ENCODE measurements at regions not wholly inside any gene's neighbourhood (a gene's known extent, or its start where the extent isn't known, plus 50 kb on each side); places are given as distances from the start of the nearest gene placed in this dataset.

DNA sequence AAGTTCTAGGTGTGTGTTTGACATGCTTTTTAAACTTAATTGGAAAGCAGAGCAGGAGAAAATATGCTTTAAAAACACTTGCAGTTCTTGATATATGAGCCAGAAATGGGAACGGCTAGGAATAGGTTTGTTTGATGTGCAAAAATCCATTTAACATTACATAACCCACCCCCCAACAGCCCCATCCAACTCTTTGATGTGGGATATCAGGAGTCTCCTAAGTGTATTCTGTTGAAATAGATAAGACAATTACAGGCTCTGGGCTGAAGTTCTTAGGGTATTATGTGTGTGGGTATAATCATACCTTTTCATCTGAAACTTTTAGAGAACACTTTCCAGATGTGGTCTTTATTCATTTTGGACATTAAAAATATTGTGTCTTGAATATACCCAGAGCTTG lies 240.4 kb upstream of the CSNK1A1L start:
- CTCF ChIA-PET, result no interaction called here
- Mint-ChIP-seq H3K27me3 (ENCODE audit: low read depth) (no peaks in the 10 kb centered on the region), H3K9me3 (ENCODE audit: insufficient read depth) (peaks cover 3% of the 10 kb centered on the region), H3K4me3 (no peak overlapping the region), H3K36me3 (ENCODE audit: low read depth) (no peaks in the 10 kb centered on the region), H3K27ac (no peak overlapping the region), H3K4me1 (ENCODE audit: low read depth) (no peaks in the 10 kb centered on the region)
- POLR2A ChIA-PET, result no interaction called here
- DNase-seq (no peak), ATAC-seq (no peak)

DNA sequence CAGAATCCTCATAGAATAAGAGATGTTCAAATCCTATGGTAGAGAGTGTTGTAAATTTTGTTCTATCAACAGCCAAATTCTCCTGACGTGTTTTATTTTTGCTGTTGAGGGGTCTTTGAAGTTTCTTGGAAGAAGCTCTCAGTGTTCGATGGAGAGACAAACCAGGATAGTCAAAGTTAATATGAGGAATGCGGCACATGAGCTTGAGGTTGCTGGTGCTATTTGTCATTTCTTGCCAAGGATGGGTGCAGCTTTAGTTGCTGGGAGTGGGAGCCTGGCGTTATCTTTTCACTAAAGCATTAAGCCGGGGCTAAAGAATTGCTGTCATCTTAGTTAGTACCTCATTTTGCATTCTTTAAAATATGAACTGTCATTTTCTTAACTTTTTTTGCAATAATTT lies 239.9 kb upstream of the CSNK1A1L start:
- ChIA-PET POLR2A (no interaction called here), CTCF (no interaction called here)
- ATAC-seq, result no peak
- no peaks in the 10 kb centered on the region for H3K27me3 Mint-ChIP-seq (ENCODE audit: low read depth)
- H3K36me3 Mint-ChIP-seq (ENCODE audit: low read depth), result no peaks in the 10 kb centered on the region
- no peak for DNase-seq
- no peaks in the 10 kb centered on the region for H3K4me1 Mint-ChIP-seq (ENCODE audit: low read depth)
- no peak overlapping the region for H3K4me3 Mint-ChIP-seq
- H3K9me3 Mint-ChIP-seq (ENCODE audit: insufficient read depth), result peaks cover 3% of the 10 kb centered on the region
- no peak overlapping the region for H3K27ac Mint-ChIP-seq

DNA sequence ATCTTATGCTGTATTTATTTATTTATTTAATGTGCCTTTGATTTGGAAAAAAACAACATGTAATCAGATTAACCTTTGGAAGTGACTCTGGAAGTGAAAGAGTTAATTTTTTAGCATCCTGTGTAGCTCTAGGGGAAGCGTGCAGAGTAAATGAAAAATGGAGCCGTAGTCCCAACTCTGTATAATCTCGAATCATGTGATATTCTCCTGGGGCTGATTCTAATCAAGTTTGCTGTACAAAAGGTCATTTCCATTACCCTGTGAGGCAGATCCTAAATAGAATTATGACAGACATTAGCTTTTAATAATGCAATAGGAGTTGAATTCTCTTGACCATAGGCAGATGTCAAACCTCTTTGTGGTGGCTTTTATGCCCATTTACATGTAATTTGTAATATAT lies 238.6 kb upstream of the CSNK1A1L start:
- ATAC-seq (no peak), DNase-seq (no peak)
- CTCF ChIA-PET, result no interaction called here
- no peak overlapping the region for H3K4me3 Mint-ChIP-seq
- POLR2A ChIA-PET, result no interaction called here
- no peak overlapping the region for H3K27ac Mint-ChIP-seq
- H3K36me3 Mint-ChIP-seq (ENCODE audit: low read depth), result no peaks in the 10 kb centered on the region
- no peaks in the 10 kb centered on the region for H3K27me3 Mint-ChIP-seq (ENCODE audit: low read depth)
- H3K4me1 Mint-ChIP-seq (ENCODE audit: low read depth), result no peaks in the 10 kb centered on the region
- peaks cover 3% of the 10 kb centered on the region for H3K9me3 Mint-ChIP-seq (ENCODE audit: insufficient read depth)

DNA sequence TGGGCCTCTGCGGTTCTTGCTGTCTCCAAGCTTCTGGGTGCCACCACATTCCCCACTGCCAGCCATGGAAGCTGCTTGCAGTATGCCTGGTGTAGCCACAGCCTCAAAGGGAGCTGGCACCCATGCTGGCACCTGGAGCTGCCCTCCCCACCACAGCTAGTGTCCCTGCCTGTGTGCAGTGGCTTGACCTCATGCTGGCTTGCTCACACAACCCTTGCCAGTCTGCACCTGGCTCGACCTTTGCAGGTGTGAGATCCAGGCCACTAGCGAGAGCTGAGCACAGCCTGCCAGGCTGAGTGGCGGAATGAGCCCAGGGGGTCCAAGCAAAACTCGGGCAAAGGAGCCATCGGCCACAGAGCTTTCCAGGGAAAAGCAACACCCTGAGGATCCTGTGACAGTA lies 236.7 kb upstream of the CSNK1A1L start:
- Mint-ChIP-seq H3K4me3 (no peak overlapping the region), H3K36me3 (ENCODE audit: low read depth) (no peaks in the 10 kb centered on the region), H3K4me1 (ENCODE audit: low read depth) (no peaks in the 10 kb centered on the region), H3K9me3 (ENCODE audit: insufficient read depth) (no peaks in the 10 kb centered on the region), H3K27me3 (ENCODE audit: low read depth) (no peaks in the 10 kb centered on the region), H3K27ac (no peak overlapping the region)
- POLR2A ChIA-PET, result no interaction called here
- ATAC-seq (no peak), DNase-seq (no peak)
- CTCF ChIA-PET, result no interaction called here

DNA sequence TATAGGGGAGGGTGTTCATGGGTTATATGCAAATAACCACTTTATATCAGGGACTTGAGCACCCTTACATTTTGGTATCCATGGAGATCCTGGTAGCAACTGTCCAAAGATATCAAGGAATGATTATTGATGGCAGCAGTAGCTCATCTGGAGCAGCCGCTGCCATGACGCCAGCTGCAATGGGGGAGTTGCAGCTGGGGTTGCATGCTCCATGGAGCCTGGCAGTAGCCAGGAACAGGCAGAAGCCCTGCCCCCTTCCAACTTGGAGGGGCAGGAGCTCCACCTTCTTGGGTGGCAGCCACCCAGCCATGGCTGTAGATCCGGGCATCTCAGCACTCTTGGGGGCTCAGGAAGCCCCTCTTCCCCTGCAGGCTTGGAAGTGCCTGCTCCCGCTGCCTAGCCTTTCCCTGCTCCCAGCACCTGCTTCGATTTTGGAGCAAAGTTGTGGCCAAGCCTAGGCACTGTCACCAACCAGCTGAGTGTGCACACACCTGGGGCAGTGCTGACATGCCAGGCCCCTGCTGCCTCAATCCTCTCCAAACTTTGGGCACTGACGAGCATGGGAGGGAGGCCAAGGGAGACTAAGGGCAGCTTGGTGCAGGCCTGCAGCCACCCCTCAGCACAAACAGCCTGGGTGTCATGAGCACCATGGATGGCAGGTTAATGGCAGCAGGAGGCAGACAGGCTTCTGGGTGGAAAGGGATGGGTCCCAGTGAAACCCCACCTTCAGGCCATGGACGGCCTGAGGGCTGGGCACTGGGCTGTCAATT lies 235.6 kb upstream of the CSNK1A1L start:
- Mint-ChIP-seq H3K9me3 (ENCODE audit: insufficient read depth) (no peaks in the 10 kb centered on the region), H3K4me3 (no peak overlapping the region), H3K4me1 (ENCODE audit: low read depth) (no peaks in the 10 kb centered on the region), H3K36me3 (ENCODE audit: low read depth) (no peaks in the 10 kb centered on the region), H3K27me3 (ENCODE audit: low read depth) (no peaks in the 10 kb centered on the region), H3K27ac (no peak overlapping the region)
- DNase-seq (no peak), ATAC-seq (no peak)
- CTCF ChIA-PET, result no interaction called here
- POLR2A ChIA-PET, result no interaction called here

DNA sequence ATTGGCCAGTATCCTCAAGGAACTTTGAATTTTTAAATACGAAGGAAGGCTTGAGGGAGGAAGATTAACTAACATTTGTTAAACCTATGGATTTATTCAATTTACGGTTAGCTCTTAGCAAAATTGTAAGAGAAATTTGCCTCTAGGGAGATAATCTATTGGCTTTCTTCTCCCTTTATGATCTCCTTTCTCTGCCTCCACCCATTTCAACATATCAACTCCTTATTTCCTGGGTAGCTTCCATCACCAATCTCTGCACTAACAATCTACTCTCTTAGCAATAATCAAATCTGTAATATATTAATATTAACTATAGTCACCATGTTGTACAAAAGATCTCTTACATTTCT lies 233.9 kb upstream of the CSNK1A1L start:
- ChIA-PET CTCF (no interaction called here), POLR2A (no interaction called here)
- ATAC-seq, result no peak
- H3K27ac Mint-ChIP-seq, result no peak overlapping the region
- H3K27me3 Mint-ChIP-seq (ENCODE audit: low read depth), result no peaks in the 10 kb centered on the region
- H3K9me3 Mint-ChIP-seq (ENCODE audit: insufficient read depth), result no peaks in the 10 kb centered on the region
- no peak for DNase-seq
- no peaks in the 10 kb centered on the region for H3K4me1 Mint-ChIP-seq (ENCODE audit: low read depth)
- H3K4me3 Mint-ChIP-seq, result no peak overlapping the region
- H3K36me3 Mint-ChIP-seq (ENCODE audit: low read depth), result no peaks in the 10 kb centered on the region

DNA sequence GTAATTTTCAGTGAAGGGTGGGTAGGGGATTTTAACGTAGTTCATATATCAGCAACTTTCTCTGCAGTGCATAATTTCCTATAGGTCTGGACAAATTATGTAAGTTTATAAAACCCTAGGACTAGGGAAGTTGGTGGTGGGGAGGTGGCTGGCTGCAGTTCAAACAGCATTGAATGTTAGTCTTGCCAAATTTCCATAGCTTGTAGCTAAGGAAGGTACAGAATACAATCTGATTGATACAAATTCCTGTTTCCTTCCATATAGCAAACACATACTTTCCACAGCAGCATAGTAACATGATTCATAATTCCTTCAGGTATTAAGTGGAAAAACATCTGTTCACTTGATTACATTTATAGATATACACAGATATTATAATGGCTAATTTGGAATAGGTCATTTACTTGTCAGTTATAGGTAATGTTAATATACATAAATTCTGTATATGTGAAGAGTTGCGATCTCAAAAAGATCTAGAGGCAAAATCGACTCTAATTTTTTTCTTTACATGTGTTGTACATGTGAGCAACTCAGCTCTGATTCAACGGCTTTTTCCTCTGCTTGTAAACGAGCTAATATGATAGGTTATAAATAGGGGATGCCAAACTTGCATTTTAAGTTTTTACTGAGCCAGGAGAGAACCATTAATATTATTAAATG lies 233.4 kb upstream of the CSNK1A1L start:
- Mint-ChIP-seq H3K36me3 (ENCODE audit: low read depth) (no peaks in the 10 kb centered on the region), H3K27ac (no peak overlapping the region), H3K4me1 (ENCODE audit: low read depth) (no peaks in the 10 kb centered on the region), H3K27me3 (ENCODE audit: low read depth) (no peaks in the 10 kb centered on the region), H3K9me3 (ENCODE audit: insufficient read depth) (no peaks in the 10 kb centered on the region), H3K4me3 (no peak overlapping the region)
- DNase-seq (no peak), ATAC-seq (no peak)
- POLR2A ChIA-PET, result no interaction called here
- CTCF ChIA-PET, result no interaction called here

DNA sequence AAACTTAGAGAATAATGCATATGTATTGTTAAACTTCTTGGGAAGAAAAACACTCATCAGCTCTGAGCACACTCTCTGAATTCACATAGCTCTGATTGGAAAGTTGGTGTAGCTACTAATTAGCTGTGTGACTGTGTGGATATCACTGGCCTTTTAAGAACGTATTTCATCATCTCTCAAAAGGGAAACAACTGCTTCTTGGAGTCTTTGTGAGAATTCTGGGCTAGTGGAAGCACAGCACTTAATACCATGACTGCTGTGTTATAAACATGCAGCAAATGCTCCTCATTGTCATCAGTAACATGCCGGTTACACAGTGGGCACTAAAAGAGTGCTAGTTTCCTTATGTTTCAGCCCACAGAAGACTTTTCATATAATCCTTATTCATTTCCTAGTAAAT lies 220.9 kb upstream of the CSNK1A1L start:
- Mint-ChIP-seq H3K9me3 (ENCODE audit: insufficient read depth) (no peaks in the 10 kb centered on the region), H3K27me3 (ENCODE audit: low read depth) (no peaks in the 10 kb centered on the region), H3K4me1 (ENCODE audit: low read depth) (no peaks in the 10 kb centered on the region), H3K4me3 (no peak overlapping the region), H3K27ac (no peak overlapping the region), H3K36me3 (ENCODE audit: low read depth) (no peaks in the 10 kb centered on the region)
- ATAC-seq (no peak), DNase-seq (no peak)
- CTCF ChIA-PET, result no interaction called here
- POLR2A ChIA-PET, result no interaction called here

DNA sequence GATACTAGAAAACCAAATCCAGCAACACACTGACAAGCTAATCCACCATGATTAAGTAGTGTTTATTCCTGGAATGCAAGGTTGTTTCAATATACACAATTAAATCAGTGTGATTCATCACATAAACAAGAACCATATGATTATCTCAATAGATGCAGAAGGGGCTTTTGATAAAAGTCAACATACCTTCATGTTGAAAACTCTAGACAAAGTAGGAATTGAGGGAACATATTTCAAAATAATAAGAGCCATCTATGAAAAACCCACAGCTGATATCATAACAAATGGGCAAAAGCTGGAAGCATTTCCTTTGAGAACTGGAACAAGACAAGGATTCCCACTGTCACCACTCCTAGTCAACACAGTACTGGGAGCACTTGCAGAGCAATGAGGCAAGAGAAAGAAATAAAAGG lies 213.6 kb upstream of the CSNK1A1L start:
- Mint-ChIP-seq H3K27ac (no peak overlapping the region), H3K4me1 (ENCODE audit: low read depth) (no peaks in the 10 kb centered on the region), H3K4me3 (no peak overlapping the region), H3K36me3 (ENCODE audit: low read depth) (no peaks in the 10 kb centered on the region), H3K27me3 (ENCODE audit: low read depth) (no peaks in the 10 kb centered on the region), H3K9me3 (ENCODE audit: insufficient read depth) (peaks cover 10% of the 10 kb centered on the region)
- ATAC-seq (no peak), DNase-seq (no peak)
- POLR2A ChIA-PET, result no interaction called here
- CTCF ChIA-PET, result no interaction called here

DNA sequence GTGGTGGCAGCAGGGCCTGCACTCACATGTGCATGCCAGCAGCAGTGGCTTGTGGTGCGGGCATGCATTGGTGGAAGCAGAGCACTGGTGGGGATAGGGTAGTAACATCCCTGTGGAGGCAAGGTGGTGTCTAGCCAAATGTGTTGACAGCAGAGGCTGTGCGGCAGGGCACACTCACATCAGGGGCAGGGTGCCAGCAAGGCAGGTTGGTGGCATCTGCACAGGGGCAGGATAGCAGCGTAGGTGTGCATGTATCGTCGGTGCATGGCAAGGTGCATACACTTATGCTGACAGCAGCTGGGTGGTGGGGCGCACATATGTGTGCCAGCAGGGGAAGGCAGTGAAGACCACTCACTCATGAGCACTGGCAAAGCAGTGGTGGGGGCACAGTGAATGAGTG lies 211.5 kb upstream of the CSNK1A1L start:
- POLR2A ChIA-PET, result no interaction called here
- no peak overlapping the region for H3K4me3 Mint-ChIP-seq
- CTCF ChIA-PET, result no interaction called here

DNA sequence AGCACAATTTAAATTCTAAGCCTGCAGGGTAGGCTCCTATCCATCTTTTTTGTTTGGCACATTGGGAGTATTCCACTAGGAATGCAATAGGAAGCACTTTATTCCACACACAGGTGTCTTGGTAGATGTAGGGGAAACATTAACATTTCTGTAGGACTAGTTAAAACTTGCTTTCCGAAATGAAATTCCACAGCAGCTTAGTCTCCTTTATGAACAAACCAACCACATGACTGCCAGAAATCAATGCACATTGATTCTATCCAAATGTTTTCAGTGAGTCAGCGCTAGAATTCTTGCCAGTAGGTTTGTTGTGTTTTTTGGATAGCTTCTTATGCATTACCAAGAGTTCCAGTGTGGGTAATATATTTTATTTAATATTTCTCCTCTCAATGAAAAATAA lies 207.9 kb upstream of the CSNK1A1L start:
- CTCF ChIA-PET, result no interaction called here
- Mint-ChIP-seq H3K4me3 (no peak overlapping the region), H3K4me1 (ENCODE audit: low read depth) (no peaks in the 10 kb centered on the region)

More for the DNA sequence above, 211.5 kb upstream of the CSNK1A1L start:
- Mint-ChIP-seq H3K9me3 (ENCODE audit: insufficient read depth) (peaks cover 10% of the 10 kb centered on the region), H3K4me1 (ENCODE audit: low read depth) (no peaks in the 10 kb centered on the region), H3K36me3 (ENCODE audit: low read depth) (no peaks in the 10 kb centered on the region), H3K27me3 (ENCODE audit: low read depth) (no peaks in the 10 kb centered on the region), H3K27ac (no peak overlapping the region)
- no peak for DNase-seq
- ATAC-seq, result no peak

DNA sequence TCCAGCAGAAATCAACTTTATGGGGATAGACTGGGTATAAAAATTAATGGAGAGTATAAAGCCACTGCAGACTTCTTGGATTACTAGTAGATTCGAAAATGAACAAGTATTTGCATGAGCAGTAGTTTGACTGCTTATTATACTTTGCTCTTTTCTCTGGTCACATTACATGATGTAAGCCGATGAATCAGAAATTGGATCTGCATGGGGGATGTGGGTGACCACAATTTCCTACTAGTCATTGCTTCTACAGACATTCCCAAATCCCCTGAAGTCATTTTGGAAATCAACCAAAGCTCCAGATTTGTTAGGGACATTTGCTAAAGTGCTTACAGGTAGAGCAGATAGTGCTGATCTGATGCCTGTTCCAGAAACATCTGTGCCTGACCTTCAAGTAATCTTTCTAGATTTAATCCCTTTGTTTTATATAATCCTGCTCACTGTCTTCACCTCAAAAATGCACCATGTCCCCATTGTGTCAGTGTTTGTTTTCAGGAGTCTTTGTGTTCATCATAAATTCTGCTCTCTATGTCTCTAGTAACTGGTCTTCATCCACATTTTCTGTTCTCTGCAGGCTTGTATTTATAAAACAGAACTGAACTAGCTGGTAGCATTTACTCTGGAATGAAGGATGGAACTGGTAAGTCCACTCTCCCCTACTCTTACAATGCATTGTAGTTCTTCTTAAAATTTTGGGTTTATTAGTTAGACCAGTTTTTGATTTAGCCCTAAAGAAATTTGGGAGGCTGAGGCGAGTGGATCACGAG lies 201.5 kb upstream of the CSNK1A1L start:
- Mint-ChIP-seq H3K4me3 (no peak overlapping the region), H3K9me3 (ENCODE audit: insufficient read depth) (no peaks in the 10 kb centered on the region), H3K36me3 (ENCODE audit: low read depth) (no peaks in the 10 kb centered on the region), H3K4me1 (ENCODE audit: low read depth) (no peaks in the 10 kb centered on the region), H3K27ac (no peak overlapping the region), H3K27me3 (ENCODE audit: low read depth) (no peaks in the 10 kb centered on the region)
- ChIA-PET POLR2A (no interaction called here), CTCF (no interaction called here)
- ATAC-seq (no peak), DNase-seq (no peak)

More for the DNA sequence above, 207.9 kb upstream of the CSNK1A1L start:
- Mint-ChIP-seq H3K36me3 (ENCODE audit: low read depth) (no peaks in the 10 kb centered on the region), H3K27ac (no peak overlapping the region), H3K9me3 (ENCODE audit: insufficient read depth) (peaks cover 7% of the 10 kb centered on the region), H3K27me3 (ENCODE audit: low read depth) (no peaks in the 10 kb centered on the region)
- DNase-seq (no peak), ATAC-seq (no peak)
- POLR2A ChIA-PET, result no interaction called here

All from activated CD8-positive, alpha-beta T cell treated with anti-CD3 and anti-CD28 coated beads, Interleukin-2, amount 10 ng/mL, durations not matched to agents 7 days and 5 days (primary cell).